H9 (cell line): ENCODE measurements at regions not wholly inside any gene's neighbourhood (a gene's known extent, or its start where the extent isn't known, plus 50 kb on each side); places are given as distances from the start of the nearest gene placed in this dataset.

Source experiments
- DNase-seq: peaks from one replicate; pipeline ENCODE4 v3.0.0-alpha.2; 2017
- H2AFZ ChIP-seq: one replicate; pipeline ENCODE4 v1.6.1; 2013; ENCODE audit warnings: mild to moderate bottlenecking, low read length, control low read depth, moderate library complexity
- H2AK5ac ChIP-seq: 2 replicates; pipeline ENCODE4 v1.6.1; 2013; ENCODE audit warnings: low read length, control low read depth, mixed read lengths; ENCODE audit not compliant: insufficient read length
- H2BK120ac ChIP-seq: one replicate; pipeline ENCODE4 v1.6.1; 2013; ENCODE audit warnings: low read depth, mild to moderate bottlenecking, low read length, control low read depth, inconsistent platforms; ENCODE audit not compliant: poor library complexity, severe bottlenecking
- H2BK12ac ChIP-seq: 2 replicates; pipeline ENCODE4 v1.6.1; 2013; ENCODE audit warnings: low read length, control low read depth, mixed read lengths, low read depth; ENCODE audit not compliant: insufficient read length
- H2BK15ac ChIP-seq: 2 replicates; pipeline ENCODE4 v1.6.1; 2013; ENCODE audit warnings: low read depth, low read length, control low read depth
- H2BK20ac ChIP-seq: one replicate; pipeline ENCODE4 v1.6.1; 2013; ENCODE audit warnings: low read depth, mild to moderate bottlenecking, low read length, control low read depth, inconsistent platforms; ENCODE audit not compliant: poor library complexity, severe bottlenecking
- H2BK5ac ChIP-seq: 2 replicates; pipeline ENCODE4 v1.6.1; 2013; ENCODE audit warnings: low read length, control low read depth, mixed read lengths; ENCODE audit not compliant: insufficient read length
- H3K14ac ChIP-seq: 2 replicates; pipeline ENCODE4 v1.6.1; 2013; ENCODE audit warnings: low read length, control low read depth; ENCODE audit not compliant: insufficient read depth
- H3K18ac ChIP-seq: 2 replicates; pipeline ENCODE4 v1.6.1; 2013; ENCODE audit warnings: low read depth, mild to moderate bottlenecking, mixed read lengths, low read length, control low read depth; ENCODE audit not compliant: insufficient read length
- H3K23ac ChIP-seq: 2 replicates; pipeline ENCODE4 v1.6.1; 2013; ENCODE audit warnings: low read length, control low read depth, mixed read lengths, low read depth; ENCODE audit not compliant: insufficient read length
- H3K23me2 ChIP-seq: 2 replicates; pipeline ENCODE4 v1.6.1; 2013; ENCODE audit warnings: low read depth, mild to moderate bottlenecking, mixed read lengths, low read length, control low read depth; ENCODE audit not compliant: insufficient read length, poor library complexity, severe bottlenecking
- H3K27ac ChIP-seq: 2 replicates; pipeline ENCODE4 v1.5.1; 2013; ENCODE audit warnings: low read length, control low read depth, mixed read lengths, low read depth; ENCODE audit not compliant: insufficient read length
- H3K27me3 ChIP-seq: 2 replicates; pipeline ENCODE4 v1.6.1; 2013; ENCODE audit warnings: low read length, control low read depth, inconsistent platforms; ENCODE audit not compliant: insufficient read depth
- H3K4ac ChIP-seq: 2 replicates; pipeline ENCODE4 v1.6.1; 2013; ENCODE audit warnings: low read depth, mild to moderate bottlenecking, control low read depth, inconsistent platforms, low read length, moderate library complexity
- H3K4me1 ChIP-seq: 2 replicates; pipeline ENCODE4 v1.6.1; 2013; ENCODE audit warnings: low read length, control low read depth, inconsistent platforms; ENCODE audit not compliant: insufficient read depth
- H3K4me2 ChIP-seq: 2 replicates; pipeline ENCODE4 v1.6.1; 2013; ENCODE audit warnings: low read length, control low read depth, mixed read lengths; ENCODE audit not compliant: insufficient read length, insufficient read depth
- H3K56ac ChIP-seq: 2 replicates; pipeline ENCODE4 v1.6.1; 2013; ENCODE audit warnings: low read depth, mild to moderate bottlenecking, mixed read lengths, low read length, control low read depth; ENCODE audit not compliant: insufficient read length
- H3K79me1 ChIP-seq: 2 replicates; pipeline ENCODE4 v1.6.1; 2013; ENCODE audit warnings: low read depth, mild to moderate bottlenecking, moderate library complexity, low read length, control low read depth, inconsistent platforms; ENCODE audit not compliant: insufficient read depth, poor library complexity, severe bottlenecking
- H3K79me2 ChIP-seq: 2 replicates; pipeline ENCODE4 v1.6.1; 2013; ENCODE audit warnings: low read length, control low read depth, inconsistent platforms; ENCODE audit not compliant: insufficient read depth
- H3K9ac ChIP-seq: 2 replicates; pipeline ENCODE4 v1.6.1; 2013; ENCODE audit warnings: low read length, control low read depth, mixed read lengths; ENCODE audit not compliant: insufficient read length; ENCODE audit errors: extremely low read depth
- H3K9me3 ChIP-seq: one replicate; pipeline ENCODE4 v1.6.1; 2013; ENCODE audit warnings: low read depth, low read length, inconsistent platforms; ENCODE audit not compliant: control insufficient read depth
- H3T11ph ChIP-seq: one replicate; pipeline ENCODE4 v1.6.1; 2013; ENCODE audit warnings: mild to moderate bottlenecking, low read length, control low read depth, inconsistent platforms
- H4K20me1 ChIP-seq: one replicate; pipeline ENCODE4 v1.6.1; 2013; ENCODE audit not compliant: control insufficient read depth, insufficient read length, insufficient read depth
- H4K5ac ChIP-seq: 2 replicates; pipeline ENCODE4 v1.6.1; 2013; ENCODE audit warnings: low read depth, mild to moderate bottlenecking, mixed read lengths, low read length, control low read depth; ENCODE audit not compliant: insufficient read length
- H4K8ac ChIP-seq: replicated peaks from 2 replicates; pipeline ENCODE4 v1.6.1; 2013; ENCODE audit warnings: low read length, control low read depth, mixed read lengths, low read depth; ENCODE audit not compliant: insufficient read length
- H4K91ac ChIP-seq: 2 replicates; pipeline ENCODE4 v1.6.1; 2013; ENCODE audit warnings: low read depth, mild to moderate bottlenecking, moderate library complexity, mixed read lengths, low read length, control low read depth; ENCODE audit not compliant: insufficient read length
- H3K27ac Mint-ChIP-seq, 3 experiments: 2 replicates in 2 of 3; 3 replicates in 1 of 3; pipeline ENCODE4 v1.8.0; 2020 to 2021; ENCODE audit warnings: mixed read lengths in 3 of 3, mild to moderate bottlenecking in 1 of 3, moderate library complexity in 1 of 3
- H3K27me3 Mint-ChIP-seq: 2 replicates; pipeline ENCODE4 v1.8.0; 2021; ENCODE audit warnings: low read depth, mild to moderate bottlenecking, moderate library complexity, mixed read lengths
- H3K36me3 Mint-ChIP-seq, 3 experiments: 2 replicates in 2 of 3; 3 replicates in 1 of 3; pipeline ENCODE4 v1.8.0; 2020 to 2021; ENCODE audit warnings: low read depth in 3 of 3, mixed read lengths in 3 of 3; ENCODE audit not compliant: insufficient read depth in 1 of 3
- H3K4me1 Mint-ChIP-seq, 2 experiments: 2 replicates each; pipeline ENCODE4 v1.8.0; 2020; ENCODE audit warnings: mixed read lengths in 2 of 2
- H3K4me3 Mint-ChIP-seq, 2 experiments: 2 replicates in 1 of 2; 3 replicates in 1 of 2; pipeline ENCODE4 v1.8.0; 2020 to 2021; ENCODE audit warnings: mild to moderate bottlenecking in 2 of 2, mixed read lengths in 2 of 2, moderate library complexity in 1 of 2
- H3K9me3 Mint-ChIP-seq, 2 experiments: 2 replicates in 1 of 2; 3 replicates in 1 of 2; pipeline ENCODE4 v1.8.0; 2020; ENCODE audit warnings: mild to moderate bottlenecking in 2 of 2, mixed read lengths in 2 of 2, moderate library complexity in 1 of 2
- WGBS: extraction: QIAGEN DNeasy Blood & Tissue Kit; methylation state at CpG from one replicate; pipeline ENCODE4 v1.1.7; 2013; ENCODE audit warnings: missing lambda C conversion rate, low lambda C conversion rate, mixed read lengths; ENCODE audit not compliant: insufficient read length; ENCODE audit errors: extremely low coverage; 5-methylcytosine and 5-hydroxymethylcytosine counted together
- TF ChIP-seq, protein P1 (sequence below): fragments of 200-600 bp; sonication (generic); conservative IDR thresholded peaks from 3 replicates; pipeline ENCODE4 v1.8.0; 2021; ENCODE audit warnings: antibody characterized with exemption, mild to moderate bottlenecking

DNA sequence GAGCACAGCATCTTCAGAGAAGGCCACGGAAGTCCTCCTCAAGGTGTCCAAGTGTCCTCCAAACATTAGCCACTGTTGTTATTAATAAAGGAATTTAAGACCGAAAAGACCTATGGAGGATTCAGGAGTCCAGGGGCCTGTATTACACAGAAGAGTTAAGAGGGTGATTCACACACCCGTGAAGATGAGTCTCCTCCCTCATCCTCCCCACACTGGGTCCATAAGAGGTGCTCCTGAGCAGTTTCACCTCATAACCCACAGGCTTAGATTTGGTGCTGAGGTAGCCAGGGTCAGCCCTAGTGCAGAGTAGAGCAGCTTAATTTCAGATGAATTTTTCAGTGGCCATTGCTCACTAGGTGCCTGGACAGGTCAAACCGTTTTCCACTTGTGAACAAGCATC is 65.3 kb downstream of the PRR18 start:
- TF ChIP-seq, protein P1, sequence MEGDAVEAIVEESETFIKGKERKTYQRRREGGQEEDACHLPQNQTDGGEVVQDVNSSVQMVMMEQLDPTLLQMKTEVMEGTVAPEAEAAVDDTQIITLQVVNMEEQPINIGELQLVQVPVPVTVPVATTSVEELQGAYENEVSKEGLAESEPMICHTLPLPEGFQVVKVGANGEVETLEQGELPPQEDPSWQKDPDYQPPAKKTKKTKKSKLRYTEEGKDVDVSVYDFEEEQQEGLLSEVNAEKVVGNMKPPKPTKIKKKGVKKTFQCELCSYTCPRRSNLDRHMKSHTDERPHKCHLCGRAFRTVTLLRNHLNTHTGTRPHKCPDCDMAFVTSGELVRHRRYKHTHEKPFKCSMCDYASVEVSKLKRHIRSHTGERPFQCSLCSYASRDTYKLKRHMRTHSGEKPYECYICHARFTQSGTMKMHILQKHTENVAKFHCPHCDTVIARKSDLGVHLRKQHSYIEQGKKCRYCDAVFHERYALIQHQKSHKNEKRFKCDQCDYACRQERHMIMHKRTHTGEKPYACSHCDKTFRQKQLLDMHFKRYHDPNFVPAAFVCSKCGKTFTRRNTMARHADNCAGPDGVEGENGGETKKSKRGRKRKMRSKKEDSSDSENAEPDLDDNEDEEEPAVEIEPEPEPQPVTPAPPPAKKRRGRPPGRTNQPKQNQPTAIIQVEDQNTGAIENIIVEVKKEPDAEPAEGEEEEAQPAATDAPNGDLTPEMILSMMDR = no peak
- H2BK12ac ChIP-seq = no peak overlapping the region
- no peak for DNase-seq
- H2AFZ ChIP-seq = no peak overlapping the region
- H3K14ac ChIP-seq = no peak overlapping the region
- H3K27me3 ChIP-seq = no peaks in the 10 kb centered on the region
- H3K79me1 ChIP-seq = no peaks in the 10 kb centered on the region
- H3K56ac ChIP-seq = no peak overlapping the region
- no peak overlapping the region for H3K23ac ChIP-seq
- no peak overlapping the region for H3K4me2 ChIP-seq
- H2AK5ac ChIP-seq = no peak overlapping the region
- no peak overlapping the region for H3K4me3 Mint-ChIP-seq
- no peaks in the 10 kb centered on the region for H3K23me2 ChIP-seq
- no peak overlapping the region for H4K8ac ChIP-seq
- H2BK5ac ChIP-seq = no peak overlapping the region
- H3K27me3 Mint-ChIP-seq = peaks cover 51% of the 10 kb centered on the region
- H3K4me1 Mint-ChIP-seq = peaks cover 8 to 11% of the 10 kb centered on the region in 2 experiments
- H3K27ac ChIP-seq = no peak overlapping the region
- H3K9me3 ChIP-seq = no peaks in the 10 kb centered on the region
- no peak overlapping the region for H4K5ac ChIP-seq
- no peak overlapping the region for H4K91ac ChIP-seq
- H3K79me2 ChIP-seq = no peaks in the 10 kb centered on the region
- no peak overlapping the region for H2BK20ac ChIP-seq
- no CpG with 5 or more reads among the region's 4 CpGs for WGBS
- H3K4me1 ChIP-seq = no peaks in the 10 kb centered on the region
- no peaks in the 10 kb centered on the region for H3K9me3 Mint-ChIP-seq
- no peak overlapping the region for H2BK15ac ChIP-seq
- no peak overlapping the region for H3K4ac ChIP-seq
- H4K20me1 ChIP-seq = no peaks in the 10 kb centered on the region
- H2BK120ac ChIP-seq = no peak overlapping the region
- H3K27ac Mint-ChIP-seq = no peak overlapping the region
- no peak overlapping the region for H3K18ac ChIP-seq
- H3K9ac ChIP-seq = no peak overlapping the region
- H3K36me3 Mint-ChIP-seq = no peaks in the 10 kb centered on the region
- no peak overlapping the region for H3T11ph ChIP-seq
